B cell (primary cell): ENCODE measurements at regions not wholly inside any gene's neighbourhood (a gene's known extent, or its start where the extent isn't known, plus 50 kb on each side); places are given as distances from the start of the nearest gene placed in this dataset.

Experiments used
- EZH2 ChIP-seq: IDR thresholded peaks from 2 replicates; pipeline ENCODE4 v1.6.1; 2012; ENCODE audit warnings: borderline replicate concordance, low read depth, mild to moderate bottlenecking, moderate library complexity, low read length; ENCODE audit not compliant: insufficient read depth, poor library complexity, severe bottlenecking
- TF ChIP-seq, protein P1 (sequence below): fragments of 200-600 bp; IDR thresholded peaks from one replicate; pipeline ENCODE4 v1.8.0; 2022; ENCODE audit warnings: antibody characterized with exemption, mild to moderate bottlenecking

DNA sequence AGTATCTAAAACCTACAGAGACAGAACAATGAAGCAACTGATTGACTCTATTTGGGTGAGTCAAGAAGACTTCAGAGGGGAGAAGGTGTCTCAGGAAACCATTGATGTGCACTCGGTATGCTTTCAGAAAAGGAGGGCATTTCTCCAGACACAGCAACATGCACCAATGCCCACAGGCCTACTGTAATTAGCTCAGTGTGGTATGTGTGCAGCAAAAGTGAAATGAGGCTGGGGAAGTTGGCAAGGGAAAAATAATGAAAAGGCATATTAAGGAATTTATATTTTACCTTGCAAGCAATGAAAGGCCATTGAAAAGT lies 158.4 kb upstream of the GRIP1 start:
- TF ChIP-seq, protein P1, sequence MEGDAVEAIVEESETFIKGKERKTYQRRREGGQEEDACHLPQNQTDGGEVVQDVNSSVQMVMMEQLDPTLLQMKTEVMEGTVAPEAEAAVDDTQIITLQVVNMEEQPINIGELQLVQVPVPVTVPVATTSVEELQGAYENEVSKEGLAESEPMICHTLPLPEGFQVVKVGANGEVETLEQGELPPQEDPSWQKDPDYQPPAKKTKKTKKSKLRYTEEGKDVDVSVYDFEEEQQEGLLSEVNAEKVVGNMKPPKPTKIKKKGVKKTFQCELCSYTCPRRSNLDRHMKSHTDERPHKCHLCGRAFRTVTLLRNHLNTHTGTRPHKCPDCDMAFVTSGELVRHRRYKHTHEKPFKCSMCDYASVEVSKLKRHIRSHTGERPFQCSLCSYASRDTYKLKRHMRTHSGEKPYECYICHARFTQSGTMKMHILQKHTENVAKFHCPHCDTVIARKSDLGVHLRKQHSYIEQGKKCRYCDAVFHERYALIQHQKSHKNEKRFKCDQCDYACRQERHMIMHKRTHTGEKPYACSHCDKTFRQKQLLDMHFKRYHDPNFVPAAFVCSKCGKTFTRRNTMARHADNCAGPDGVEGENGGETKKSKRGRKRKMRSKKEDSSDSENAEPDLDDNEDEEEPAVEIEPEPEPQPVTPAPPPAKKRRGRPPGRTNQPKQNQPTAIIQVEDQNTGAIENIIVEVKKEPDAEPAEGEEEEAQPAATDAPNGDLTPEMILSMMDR = no peak
- no peak for TF ChIP-seq EZH2
